PC-3 (cell line): ENCODE measurements at regions not wholly inside any gene's neighbourhood (a gene's known extent, or its start where the extent isn't known, plus 50 kb on each side); places are given as distances from the start of the nearest gene placed in this dataset.

ENCODE experiments used
- EZH2 ChIP-seq: fragments of 300-600 bp; sonication (generic); IDR thresholded peaks from one replicate; pipeline ENCODE4 v1.6.1; 2017; ENCODE audit warnings: antibody characterized with exemption, mild to moderate bottlenecking, low read length; ENCODE audit not compliant: unreplicated experiment
- EZH2phosphoT487 ChIP-seq: fragments of 300-600 bp; sonication (generic); IDR thresholded peaks from 2 replicates; pipeline ENCODE4 v1.6.1; 2018; ENCODE audit warnings: mild to moderate bottlenecking, antibody characterized with exemption, low read length, borderline replicate concordance
- TF ChIP-seq, protein P1 (sequence below): fragments of 300-600 bp; sonication (generic); conservative IDR thresholded peaks from 2 replicates; pipeline ENCODE4 v1.5.1; 2017; ENCODE audit warnings: antibody characterized with exemption, low read depth, mild to moderate bottlenecking, low read length

DNA sequence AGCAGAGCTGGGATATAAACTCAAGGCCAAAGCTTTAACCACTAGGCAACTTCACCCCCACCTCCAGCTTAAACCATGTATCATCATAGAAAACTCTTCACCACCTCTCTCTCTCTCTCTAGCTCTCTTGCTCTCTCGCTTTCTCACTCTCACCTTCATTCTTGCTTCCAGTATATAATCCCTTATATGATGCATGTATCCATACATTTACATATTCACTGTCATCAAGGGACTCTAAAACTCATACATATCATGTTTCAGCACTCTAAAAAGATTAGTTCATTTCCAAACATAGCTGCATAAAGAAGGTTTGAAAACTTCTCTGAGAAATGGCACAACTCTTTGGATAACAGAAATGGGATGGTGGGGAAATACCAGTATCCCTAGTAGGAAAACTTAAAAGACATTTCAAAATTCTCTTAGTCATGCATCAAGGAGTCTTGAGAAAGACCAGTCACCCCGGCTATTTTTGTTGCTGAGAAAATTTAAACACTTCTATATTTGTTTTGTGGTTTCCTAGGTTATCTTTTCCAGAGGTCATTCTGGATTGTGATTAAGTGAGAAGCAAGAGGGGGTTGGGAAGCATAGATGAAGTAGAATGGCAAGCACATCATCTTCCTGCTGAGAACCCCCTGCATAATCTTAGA lies 447.8 kb upstream of the THBS1 start:
- TF ChIP-seq, protein P1, sequence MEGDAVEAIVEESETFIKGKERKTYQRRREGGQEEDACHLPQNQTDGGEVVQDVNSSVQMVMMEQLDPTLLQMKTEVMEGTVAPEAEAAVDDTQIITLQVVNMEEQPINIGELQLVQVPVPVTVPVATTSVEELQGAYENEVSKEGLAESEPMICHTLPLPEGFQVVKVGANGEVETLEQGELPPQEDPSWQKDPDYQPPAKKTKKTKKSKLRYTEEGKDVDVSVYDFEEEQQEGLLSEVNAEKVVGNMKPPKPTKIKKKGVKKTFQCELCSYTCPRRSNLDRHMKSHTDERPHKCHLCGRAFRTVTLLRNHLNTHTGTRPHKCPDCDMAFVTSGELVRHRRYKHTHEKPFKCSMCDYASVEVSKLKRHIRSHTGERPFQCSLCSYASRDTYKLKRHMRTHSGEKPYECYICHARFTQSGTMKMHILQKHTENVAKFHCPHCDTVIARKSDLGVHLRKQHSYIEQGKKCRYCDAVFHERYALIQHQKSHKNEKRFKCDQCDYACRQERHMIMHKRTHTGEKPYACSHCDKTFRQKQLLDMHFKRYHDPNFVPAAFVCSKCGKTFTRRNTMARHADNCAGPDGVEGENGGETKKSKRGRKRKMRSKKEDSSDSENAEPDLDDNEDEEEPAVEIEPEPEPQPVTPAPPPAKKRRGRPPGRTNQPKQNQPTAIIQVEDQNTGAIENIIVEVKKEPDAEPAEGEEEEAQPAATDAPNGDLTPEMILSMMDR = no peak
- TF ChIP-seq EZH2phosphoT487 (no peak), EZH2 (no peak)
